Mesendoderm (in vitro differentiated cells): ENCODE measurements at regions not wholly inside any gene's neighbourhood (a gene's known extent, or its start where the extent isn't known, plus 50 kb on each side); places are given as distances from the start of the nearest gene placed in this dataset.
A peak's percentile ranks its signal among the peaks of the same experiment; 100 is the strongest.

Experiments
- DNase-seq: peaks from one replicate; pipeline ENCODE4 v3.0.0; 2013
- H2AK5ac ChIP-seq: 2 replicates; pipeline ENCODE4 v1.6.1; 2013; ENCODE audit warnings: low read length, inconsistent platforms
- H2BK120ac ChIP-seq: 2 replicates; pipeline ENCODE4 v1.6.1; 2013; ENCODE audit warnings: low read depth, mild to moderate bottlenecking, low read length, moderate library complexity, mixed read lengths
- H2BK15ac ChIP-seq: replicated peaks from 2 replicates; pipeline ENCODE4 v1.6.1; 2013; ENCODE audit warnings: low read depth, mild to moderate bottlenecking, moderate library complexity
- H2BK5ac ChIP-seq: 2 replicates; pipeline ENCODE4 v1.6.1; 2013; ENCODE audit warnings: low read length, inconsistent platforms
- H3K18ac ChIP-seq: 2 replicates; pipeline ENCODE4 v1.6.1; 2013; ENCODE audit warnings: mild to moderate bottlenecking, low read length, mixed read lengths
- H3K23ac ChIP-seq: one replicate; pipeline ENCODE4 v1.6.1; 2013; ENCODE audit warnings: low read length
- H3K27ac ChIP-seq: 2 replicates; pipeline ENCODE4 v1.5.1; 2013; ENCODE audit warnings: low read depth, mild to moderate bottlenecking, inconsistent platforms, low read length, moderate library complexity
- H3K27me3 ChIP-seq: 2 replicates; pipeline ENCODE4 v1.6.1; 2013; ENCODE audit warnings: low read length, control low read depth, mild to moderate bottlenecking, inconsistent platforms; ENCODE audit not compliant: insufficient read depth, poor library complexity
- H3K36me3 ChIP-seq: 2 replicates; pipeline ENCODE4 v1.6.1; 2013; ENCODE audit warnings: low read length, inconsistent platforms; ENCODE audit not compliant: control insufficient read depth, insufficient read depth
- H3K4ac ChIP-seq: one replicate; pipeline ENCODE4 v1.6.1; 2013; ENCODE audit warnings: low read depth, mild to moderate bottlenecking, low read length, moderate library complexity
- H3K4me1 ChIP-seq: 2 replicates; pipeline ENCODE4 v1.6.1; 2013; ENCODE audit warnings: low read depth, low read length, inconsistent platforms; ENCODE audit not compliant: control insufficient read depth
- H3K4me2 ChIP-seq: 2 replicates; pipeline ENCODE4 v1.6.1; 2013; ENCODE audit warnings: low read length
- H3K4me3 ChIP-seq: 2 replicates; pipeline ENCODE4 v1.5.1; 2013; ENCODE audit warnings: mild to moderate bottlenecking, low read length
- H3K56ac ChIP-seq: one replicate; pipeline ENCODE4 v1.6.1; 2013; ENCODE audit warnings: low read length
- H3K79me1 ChIP-seq: 2 replicates; pipeline ENCODE4 v1.6.1; 2013; ENCODE audit warnings: low read length, inconsistent platforms
- H3K79me2 ChIP-seq: 2 replicates; pipeline ENCODE4 v1.6.1; 2013; ENCODE audit warnings: mild to moderate bottlenecking, low read length; ENCODE audit not compliant: control insufficient read depth, insufficient read depth
- H3K9ac ChIP-seq: 2 replicates; pipeline ENCODE4 v1.6.1; 2013; ENCODE audit warnings: low read length, inconsistent platforms
- H4K5ac ChIP-seq: one replicate; pipeline ENCODE4 v1.6.1; 2013; ENCODE audit warnings: low read length
- H4K8ac ChIP-seq: one replicate; pipeline ENCODE4 v1.6.1; 2013; ENCODE audit warnings: low read depth, mild to moderate bottlenecking, control low read depth, low read length, moderate library complexity
- WGBS: extraction: QIAGEN DNeasy Blood & Tissue Kit; methylation state at CpG from one replicate; pipeline ENCODE4 v1.1.7; 2013; ENCODE audit warnings: low lambda C conversion rate, missing lambda C conversion rate; ENCODE audit not compliant: insufficient coverage; ENCODE audit errors: extremely low coverage; 5-methylcytosine and 5-hydroxymethylcytosine counted together

DNA sequence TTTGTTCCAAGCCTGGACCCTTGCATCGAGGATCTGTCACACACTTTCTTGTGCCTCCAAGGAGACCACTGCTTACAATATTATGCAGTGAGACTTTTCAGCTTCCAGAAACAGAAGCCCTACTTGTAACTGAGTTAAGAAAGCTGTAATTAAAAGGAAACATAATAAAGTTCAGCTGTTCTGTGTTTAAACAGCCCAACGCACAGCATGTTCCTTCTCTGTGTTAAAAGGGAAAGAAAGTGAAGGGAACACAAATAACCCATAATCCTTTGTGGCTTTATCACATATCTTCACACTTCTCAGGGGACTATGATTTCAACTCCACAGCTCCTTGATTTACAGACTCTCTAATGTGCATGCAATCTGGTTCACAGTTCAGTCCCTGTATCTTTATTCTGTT lies 200.3 kb upstream of the MTNR1B start:
- Histone ChIP-seq H2BK120ac (no peak overlapping the region), H3K27me3 (no peaks in the 10 kb centered on the region), H3K4me2 (no peak overlapping the region), H4K5ac (no peak overlapping the region), H3K18ac (no peak overlapping the region), H3K4me1 (peaks cover 1% of the 10 kb centered on the region), H2AK5ac (no peak overlapping the region), H3K79me2 (no peaks in the 10 kb centered on the region), H4K8ac (no peak overlapping the region), H3K4me3 (no peak overlapping the region), H3K56ac (no peak overlapping the region), H3K36me3 (no peaks in the 10 kb centered on the region), H3K4ac (no peak overlapping the region), H3K9ac (no peak overlapping the region), H3K23ac (no peak overlapping the region), H2BK5ac (no peak overlapping the region), H2BK15ac (no peak overlapping the region), H3K79me1 (no peaks in the 10 kb centered on the region), H3K27ac (no peak overlapping the region)
- no CpG with 5 or more reads among the region's 2 CpGs for WGBS
- DNase-seq, result peak; percentile 13

DNA sequence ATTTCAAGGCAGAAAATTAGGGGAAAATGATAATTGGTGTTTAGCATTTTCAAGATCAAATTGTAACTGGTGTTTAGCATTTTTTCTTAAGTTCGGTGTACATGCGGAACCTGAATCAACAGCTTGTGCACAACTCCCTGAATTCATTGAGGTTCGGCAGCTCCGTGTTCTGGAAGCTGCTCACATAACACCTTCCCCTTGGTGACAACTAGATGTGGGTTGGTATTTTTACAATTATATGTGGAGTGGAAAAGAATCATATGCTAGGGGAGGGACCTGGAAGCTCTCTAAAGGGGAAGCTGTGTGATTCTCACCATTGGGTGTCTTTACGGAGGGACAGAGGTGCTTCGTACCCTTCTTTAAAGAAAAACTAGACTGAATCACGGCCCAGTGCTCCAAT lies 199.0 kb upstream of the MTNR1B start:
- no peak overlapping the region for H3K23ac ChIP-seq
- H3K27ac ChIP-seq, result no peak overlapping the region
- H3K79me1 ChIP-seq, result no peaks in the 10 kb centered on the region
- no peak overlapping the region for H3K4me2 ChIP-seq
- WGBS, result no CpG with 5 or more reads among the region's 7 CpGs
- no peaks in the 10 kb centered on the region for H3K36me3 ChIP-seq
- H4K5ac ChIP-seq, result no peak overlapping the region
- H2BK120ac ChIP-seq, result no peak overlapping the region
- no peak overlapping the region for H3K4ac ChIP-seq
- H2BK15ac ChIP-seq, result no peak overlapping the region
- no peaks in the 10 kb centered on the region for H3K79me2 ChIP-seq
- no peaks in the 10 kb centered on the region for H3K27me3 ChIP-seq
- no peak overlapping the region for H3K18ac ChIP-seq
- H4K8ac ChIP-seq, result no peak overlapping the region
- H2AK5ac ChIP-seq, result no peak overlapping the region
- H3K56ac ChIP-seq, result no peak overlapping the region
- H3K4me1 ChIP-seq, result peaks cover 1% of the 10 kb centered on the region
- H3K9ac ChIP-seq, result no peak overlapping the region
- no peak overlapping the region for H3K4me3 ChIP-seq
- DNase-seq, result no peak
- no peak overlapping the region for H2BK5ac ChIP-seq

GRCh38 chr11:92770981-92771380 lies 198.5 kb upstream of the MTNR1B start:
- H2BK15ac ChIP-seq, result no peak overlapping the region
- no peak overlapping the region for H3K23ac ChIP-seq
- H2BK120ac ChIP-seq, result no peak overlapping the region
- no peaks in the 10 kb centered on the region for H3K36me3 ChIP-seq
- no peak overlapping the region for H3K4ac ChIP-seq
- no peaks in the 10 kb centered on the region for H3K27me3 ChIP-seq
- H4K5ac ChIP-seq, result no peak overlapping the region
- peaks cover under 1% of the 10 kb centered on the region for H3K4me1 ChIP-seq
- H3K56ac ChIP-seq, result no peak overlapping the region
- H2AK5ac ChIP-seq, result no peak overlapping the region
- H3K27ac ChIP-seq, result no peak overlapping the region
- no peak for DNase-seq
- H4K8ac ChIP-seq, result no peak overlapping the region
- no peak overlapping the region for H3K18ac ChIP-seq
- H3K79me1 ChIP-seq, result no peaks in the 10 kb centered on the region
- WGBS, result no CpG with 5 or more reads among the region's 9 CpGs
- no peak overlapping the region for H3K9ac ChIP-seq
- H3K4me2 ChIP-seq, result no peak overlapping the region
- no peaks in the 10 kb centered on the region for H3K79me2 ChIP-seq
- H2BK5ac ChIP-seq, result no peak overlapping the region
- no peak overlapping the region for H3K4me3 ChIP-seq

DNA sequence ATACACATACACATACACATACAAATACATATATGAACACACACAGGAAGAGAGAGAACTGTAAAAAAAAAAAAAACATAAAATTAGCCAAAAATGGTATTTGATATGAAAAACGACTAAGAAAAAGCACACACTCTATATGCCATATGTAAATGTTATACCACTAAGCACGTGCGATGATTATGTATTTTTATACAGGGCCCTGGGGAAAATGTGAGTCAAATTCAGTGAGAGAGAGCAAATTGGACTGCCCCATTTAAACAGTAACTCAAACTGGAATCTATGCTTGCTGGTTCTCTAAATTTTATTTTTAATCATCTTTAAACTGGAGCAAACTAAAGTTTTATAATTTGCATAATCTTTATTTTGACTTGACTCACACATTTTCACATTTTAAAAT lies 197.8 kb upstream of the MTNR1B start:
- Histone ChIP-seq H2AK5ac (no peak overlapping the region), H3K27ac (no peak overlapping the region), H3K79me2 (no peaks in the 10 kb centered on the region), H3K9ac (no peak overlapping the region), H3K27me3 (no peaks in the 10 kb centered on the region), H3K79me1 (no peaks in the 10 kb centered on the region), H3K4me2 (no peak overlapping the region), H2BK120ac (no peak overlapping the region), H3K18ac (no peak overlapping the region), H2BK5ac (no peak overlapping the region), H3K56ac (no peak overlapping the region), H3K4me1 (no peaks in the 10 kb centered on the region), H4K5ac (no peak overlapping the region), H3K4ac (no peak overlapping the region), H4K8ac (no peak overlapping the region), H3K23ac (no peak overlapping the region), H3K36me3 (no peaks in the 10 kb centered on the region), H3K4me3 (no peak overlapping the region), H2BK15ac (no peak overlapping the region)
- WGBS, result no CpG with 5 or more reads among the region's 3 CpGs
- no peak for DNase-seq

DNA sequence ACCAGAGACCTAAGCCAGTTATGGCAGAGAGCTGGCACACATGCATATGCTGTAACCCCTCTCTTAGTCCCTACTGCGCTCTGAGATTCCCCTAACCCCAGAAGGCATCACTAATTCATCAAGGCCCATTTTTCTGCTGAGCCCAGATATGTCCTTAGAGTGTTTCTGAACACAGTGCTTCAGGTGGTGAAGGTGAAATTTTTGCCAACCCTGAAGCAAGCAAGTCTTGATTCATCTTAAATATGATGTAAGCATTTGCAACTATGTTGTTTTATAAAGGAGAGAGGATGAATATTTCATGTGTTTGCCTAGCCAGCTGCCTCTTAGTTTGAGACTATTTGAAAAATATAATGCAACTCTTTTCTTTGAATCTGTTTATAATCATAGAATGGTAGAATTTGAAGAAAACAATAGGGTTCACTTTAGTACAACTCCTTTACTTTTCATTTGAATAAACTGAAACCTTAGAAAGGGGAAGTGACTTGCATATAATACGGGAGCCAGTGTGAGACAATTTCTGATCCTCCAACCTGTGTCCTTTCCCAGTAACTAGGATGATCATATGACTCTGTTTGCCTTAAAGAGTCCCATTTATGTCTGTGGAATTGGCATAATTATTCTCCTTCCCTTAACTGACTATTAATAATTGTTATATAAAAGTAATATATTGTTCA lies 194.3 kb upstream of the MTNR1B start:
- Histone ChIP-seq H2AK5ac (no peak overlapping the region), H4K8ac (no peak overlapping the region), H3K79me1 (no peaks in the 10 kb centered on the region), H3K27ac (no peak overlapping the region), H3K9ac (no peak overlapping the region), H2BK15ac (no peak overlapping the region), H3K4me1 (peaks cover 3% of the 10 kb centered on the region), H3K23ac (no peak overlapping the region), H3K18ac (no peak overlapping the region), H4K5ac (no peak overlapping the region), H2BK5ac (no peak overlapping the region), H3K4ac (no peak overlapping the region), H3K36me3 (no peaks in the 10 kb centered on the region), H3K79me2 (no peaks in the 10 kb centered on the region), H2BK120ac (no peak overlapping the region), H3K56ac (no peak overlapping the region), H3K4me2 (no peak overlapping the region), H3K27me3 (no peaks in the 10 kb centered on the region), H3K4me3 (no peak overlapping the region)
- WGBS, result no CpG with 5 or more reads among the region's 2 CpGs
- DNase-seq, result no peak

DNA sequence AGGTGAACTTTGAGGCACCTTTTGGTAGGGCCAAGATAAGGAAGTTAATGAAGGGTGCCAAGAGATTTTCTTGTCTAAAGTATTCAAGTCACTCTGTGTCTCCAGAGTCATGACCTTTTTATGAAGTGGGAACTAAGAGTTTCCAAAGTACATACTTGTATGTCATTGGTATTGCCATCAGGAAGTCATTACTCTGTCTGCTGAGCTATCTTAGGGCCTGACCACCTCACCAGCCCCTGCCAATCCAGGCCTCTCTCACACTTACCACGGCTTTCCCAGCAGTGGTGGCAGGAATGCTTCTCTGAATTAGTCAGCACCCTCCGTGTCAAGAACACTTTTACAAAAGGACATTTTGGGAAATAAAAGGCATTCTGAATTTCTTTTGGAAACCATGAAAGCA lies 192.8 kb upstream of the MTNR1B start:
- no CpG with 5 or more reads among the region's 2 CpGs for WGBS
- no peaks in the 10 kb centered on the region for H3K27me3 ChIP-seq
- no peak overlapping the region for H3K23ac ChIP-seq
- no peaks in the 10 kb centered on the region for H3K79me2 ChIP-seq
- H3K4me2 ChIP-seq, result no peak overlapping the region
- no peak overlapping the region for H3K4ac ChIP-seq
- no peak overlapping the region for H2BK15ac ChIP-seq
- no peak overlapping the region for H2BK5ac ChIP-seq
- no peak overlapping the region for H4K8ac ChIP-seq
- no peaks in the 10 kb centered on the region for H3K79me1 ChIP-seq
- H4K5ac ChIP-seq, result no peak overlapping the region
- H3K27ac ChIP-seq, result no peak overlapping the region
- no peak overlapping the region for H3K18ac ChIP-seq
- H3K36me3 ChIP-seq, result no peaks in the 10 kb centered on the region
- DNase-seq, result peak; percentile 9
- peaks cover 3% of the 10 kb centered on the region for H3K4me1 ChIP-seq
- no peak overlapping the region for H2BK120ac ChIP-seq
- no peak overlapping the region for H3K56ac ChIP-seq
- no peak overlapping the region for H2AK5ac ChIP-seq
- no peak overlapping the region for H3K4me3 ChIP-seq
- no peak overlapping the region for H3K9ac ChIP-seq
